ENCODE measurements at regions not wholly inside any gene's neighbourhood (a gene's known extent, or its start where the extent isn't known, plus 50 kb on each side); places are given as distances from the start of the nearest gene placed in this dataset.
A peak's percentile ranks its signal among the peaks of the same experiment; 100 is the strongest.

DNA sequence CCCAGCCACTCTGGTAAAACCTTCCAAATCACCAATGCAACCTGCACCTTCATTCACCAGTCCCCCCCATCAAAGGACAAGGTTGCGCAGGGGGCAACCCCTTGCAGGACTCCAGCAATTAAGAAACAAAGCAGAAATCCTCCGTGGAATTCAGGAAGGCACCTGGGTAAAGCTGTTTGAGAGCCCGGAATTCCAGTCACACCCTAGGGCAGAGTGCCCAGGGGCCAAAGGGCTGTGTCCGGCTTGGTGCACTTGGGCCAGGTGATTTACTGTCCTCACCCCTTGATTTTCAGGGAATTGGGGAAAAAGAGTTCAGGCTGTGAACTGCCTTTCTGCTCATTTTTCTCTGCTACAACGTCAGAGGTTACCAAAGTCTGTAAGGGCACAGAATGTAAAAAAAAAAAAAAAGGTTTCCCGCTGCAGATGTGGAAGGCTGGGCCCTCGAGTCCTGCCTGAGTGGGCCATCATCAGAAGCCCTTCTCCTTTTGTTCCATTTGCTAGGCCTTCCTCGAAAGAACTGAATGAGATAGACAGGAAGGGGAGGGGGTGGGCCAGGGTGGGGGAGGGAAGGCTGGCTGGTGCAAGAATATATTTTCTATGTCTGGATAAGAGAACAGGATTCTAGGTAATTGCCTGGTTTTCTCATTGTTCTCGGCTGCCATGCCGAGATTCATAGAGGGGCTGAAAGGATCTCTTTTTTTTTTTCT, 266.5 kb upstream of the PSMD7 start:
- no peak for DNase-seq

GRCh38 chr16:74029115-74029792, 267.4 kb upstream of the PSMD7 start:
- DNase-seq = no peak

DNA sequence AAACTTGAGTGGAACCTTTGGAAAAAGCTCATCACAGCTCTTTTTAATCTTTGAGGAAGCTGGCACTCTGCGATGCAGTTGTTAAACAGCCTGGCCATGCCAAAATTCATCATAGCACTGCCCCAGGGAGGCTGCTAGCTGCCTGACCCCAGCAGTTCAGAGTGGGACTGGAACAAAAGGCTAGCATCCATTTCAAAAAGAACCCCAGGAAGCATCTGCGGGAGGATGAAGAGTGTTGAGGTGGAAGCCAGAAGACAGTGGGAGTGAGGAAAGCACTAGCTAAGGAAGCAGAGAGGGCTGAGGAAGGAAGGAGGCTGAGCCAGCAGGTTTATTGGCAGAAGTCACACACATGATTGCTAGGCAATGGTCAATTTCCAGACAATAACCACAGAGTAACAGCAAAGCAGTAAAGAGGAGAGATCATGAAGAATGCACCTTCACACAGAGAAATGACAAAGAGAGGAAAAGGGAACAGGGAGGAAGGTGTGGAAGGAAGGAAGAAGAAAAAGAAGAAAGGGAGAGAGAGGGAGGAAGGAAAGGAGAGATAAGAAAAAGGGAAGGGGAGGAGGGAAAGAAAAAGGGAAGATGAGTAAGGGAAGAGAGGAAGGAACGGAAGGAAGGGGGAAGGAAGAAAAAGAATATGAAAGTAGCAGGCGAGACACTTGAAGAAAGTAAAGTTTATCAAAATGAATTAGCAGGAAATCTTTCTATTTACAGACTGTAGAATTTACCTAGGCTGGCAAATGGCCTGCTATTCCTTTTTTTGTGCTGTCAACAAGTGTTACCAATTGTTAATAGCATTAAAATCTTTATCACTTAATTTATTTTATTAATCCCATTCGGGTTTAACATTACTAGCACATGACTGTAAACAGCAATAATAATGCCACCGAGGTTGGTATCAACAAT, 270.0 kb upstream of the PSMD7 start:
- DNase-seq = no peak

DNA sequence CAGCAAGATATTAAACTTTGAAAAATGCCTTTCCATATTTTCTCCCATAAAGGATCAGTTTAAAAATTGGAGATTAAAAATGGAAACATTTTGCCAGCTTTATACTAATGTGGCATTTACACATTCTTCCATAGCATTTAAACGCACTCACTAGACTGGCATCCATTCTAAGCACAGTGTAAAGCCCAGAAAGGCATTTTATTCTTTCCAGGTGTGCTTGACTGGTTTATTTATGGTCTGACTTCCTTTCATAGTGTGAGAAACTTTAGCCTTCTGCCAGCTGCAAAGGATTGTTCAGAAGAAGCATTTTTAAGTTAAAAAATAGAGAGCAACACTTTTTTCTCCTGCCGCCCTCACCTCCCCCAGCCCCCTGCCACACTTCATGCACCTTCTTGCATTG, 271.7 kb upstream of the PSMD7 start:
- no peak for DNase-seq

DNA sequence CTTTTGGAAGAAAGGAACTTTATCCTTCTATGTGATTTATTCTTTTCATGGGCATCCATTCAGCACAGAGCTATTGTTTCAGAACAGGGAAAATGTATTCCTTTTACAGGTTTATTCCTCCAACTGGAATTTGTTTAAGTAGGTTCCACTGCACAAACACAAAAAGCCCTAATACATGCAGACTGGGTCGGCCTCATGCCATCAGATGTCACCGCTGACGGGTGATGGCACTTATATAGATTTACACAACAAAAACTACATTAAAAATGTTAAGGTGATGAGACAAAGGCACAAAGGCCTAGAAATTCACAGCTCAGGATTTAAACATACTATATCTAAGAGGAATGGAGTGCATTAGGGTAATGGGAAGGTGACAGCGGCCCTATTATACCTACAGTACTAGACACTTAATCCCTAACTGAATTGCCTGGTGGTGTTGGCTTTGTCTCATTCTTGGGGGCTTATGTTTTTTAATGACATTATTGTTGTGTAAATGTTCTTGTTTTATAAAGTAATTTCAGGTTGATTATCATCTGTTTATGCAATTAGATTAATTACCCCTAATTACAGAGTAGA, 276.4 kb upstream of the PSMD7 start:
- no peak for DNase-seq

DNA sequence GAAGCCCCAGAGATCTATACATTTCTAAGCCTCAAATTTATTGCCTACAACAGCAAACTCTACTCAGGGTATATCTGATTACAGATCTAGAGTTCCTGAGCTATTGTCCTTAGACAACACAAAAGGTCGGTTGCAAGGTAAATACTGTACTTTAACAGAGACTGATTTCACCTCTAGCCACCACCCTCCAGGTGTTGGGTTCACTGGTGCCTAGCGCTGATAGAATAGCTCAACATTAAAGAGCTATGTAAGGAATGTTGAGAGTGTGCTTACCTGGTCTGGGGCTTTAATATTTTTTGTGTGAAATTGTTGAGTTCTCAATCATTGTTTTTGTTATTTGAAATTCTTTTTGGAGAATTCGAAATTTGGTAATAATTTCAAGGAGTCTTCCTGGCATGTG, 277.0 kb upstream of the PSMD7 start:
- no peak for DNase-seq

DNA sequence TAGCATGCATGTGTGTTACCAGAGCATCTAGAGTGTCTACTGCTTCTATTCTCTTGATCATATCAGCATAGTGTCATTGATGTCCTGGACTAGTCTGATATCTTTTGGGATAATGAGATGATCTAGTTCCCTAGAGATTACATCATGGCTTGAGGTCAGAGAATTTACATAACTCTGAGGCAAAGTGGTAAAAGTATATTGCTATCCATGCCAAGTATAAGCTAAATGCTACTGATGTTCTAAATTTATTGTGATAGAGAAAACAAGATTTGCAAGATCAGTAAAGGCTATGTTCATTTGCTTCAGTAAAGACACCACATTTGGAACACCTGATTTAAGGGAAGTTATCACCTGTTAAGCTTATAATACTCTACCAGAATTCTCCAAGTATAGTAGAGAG, 280.7 kb upstream of the PSMD7 start:
- DNase-seq = no peak

GRCh38 chr16:73998707-73999106, 297.9 kb upstream of the PSMD7 start:
- DNase-seq = no peak

GRCh38 chr16:73997971-73998370, 298.6 kb upstream of the PSMD7 start:
- DNase-seq = no peak

DNA sequence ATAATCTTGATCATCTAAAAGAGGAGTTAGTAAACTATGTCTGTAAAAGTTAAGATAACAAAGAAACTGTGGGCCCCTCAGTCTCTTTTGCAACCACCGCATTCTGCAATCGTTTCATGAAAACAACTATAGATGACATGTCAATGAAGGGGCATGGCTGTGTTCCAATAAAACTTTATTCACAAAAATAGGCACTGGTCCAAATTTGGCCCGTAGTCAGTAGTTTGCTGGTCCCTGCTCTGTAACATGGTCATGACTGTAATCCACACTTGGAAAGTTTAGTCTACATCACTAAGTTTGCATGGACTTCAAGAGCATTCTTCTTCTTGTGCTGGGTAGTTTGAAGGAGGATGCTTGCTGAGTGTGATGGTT, 299.3 kb upstream of the PSMD7 start:
- DNase-seq = no peak

- no peak for DNase-seq
Measured at GRCh38 chr16:73996624-73997339, 299.8 kb upstream of the PSMD7 start.

GRCh38 chr16:73993878-73994277, 302.7 kb upstream of the PSMD7 start:
- DNase-seq = no peak

GRCh38 chr16:73978407-73978784, 318.2 kb upstream of the PSMD7 start:
- DNase-seq = no peak

GRCh38 chr16:73976644-73977043, 320.0 kb upstream of the PSMD7 start:
- no peak for DNase-seq

GRCh38 chr16:73973174-73973573, 323.4 kb upstream of the PSMD7 start:
- no peak for DNase-seq

DNA sequence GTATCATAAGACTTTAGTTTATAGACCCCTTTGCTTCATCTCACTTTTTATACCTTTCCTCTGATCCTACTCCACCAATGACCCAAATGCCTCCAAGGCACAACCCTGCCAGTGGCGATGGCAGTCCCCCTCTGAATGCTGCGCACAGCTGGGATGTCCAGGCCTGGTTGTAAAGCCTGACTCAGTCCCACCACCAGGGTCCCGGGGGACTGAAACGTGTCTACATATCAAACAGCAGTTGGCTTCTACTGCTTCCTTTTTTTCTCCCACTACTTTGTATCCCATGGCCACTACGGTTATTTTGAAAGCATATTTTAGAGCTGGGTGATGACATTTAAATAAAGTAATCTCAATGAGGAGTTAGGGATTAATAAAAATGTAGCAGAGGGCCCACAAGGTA, 329.8 kb upstream of the PSMD7 start:
- DNase-seq = no peak

DNA sequence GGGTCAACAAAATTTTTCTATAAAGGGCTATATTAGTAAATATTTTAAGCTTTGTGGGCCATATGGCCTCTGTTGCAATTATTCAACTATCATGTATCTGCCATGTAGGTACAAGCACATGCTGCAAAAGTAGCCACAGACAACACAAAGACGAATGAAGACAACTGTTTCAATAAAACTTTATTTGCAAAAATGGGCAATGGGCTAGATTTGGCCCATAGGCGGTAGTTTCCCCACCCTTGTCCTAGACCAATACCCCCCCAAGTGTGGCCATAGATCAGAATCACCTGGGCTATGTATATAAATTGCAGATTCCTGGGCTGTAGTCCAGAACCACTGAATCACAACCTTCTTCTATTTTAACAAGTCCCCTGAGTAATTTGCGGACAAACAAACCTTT, 331.0 kb upstream of the PSMD7 start:
- no peak for DNase-seq

- DNase-seq = peak; percentile 53
Measured at GRCh38 chr16:73956587-73957494, 339.8 kb upstream of the PSMD7 start.

GRCh38 chr16:73955702-73956101, 340.9 kb upstream of the PSMD7 start:
- no peak for DNase-seq

DNA sequence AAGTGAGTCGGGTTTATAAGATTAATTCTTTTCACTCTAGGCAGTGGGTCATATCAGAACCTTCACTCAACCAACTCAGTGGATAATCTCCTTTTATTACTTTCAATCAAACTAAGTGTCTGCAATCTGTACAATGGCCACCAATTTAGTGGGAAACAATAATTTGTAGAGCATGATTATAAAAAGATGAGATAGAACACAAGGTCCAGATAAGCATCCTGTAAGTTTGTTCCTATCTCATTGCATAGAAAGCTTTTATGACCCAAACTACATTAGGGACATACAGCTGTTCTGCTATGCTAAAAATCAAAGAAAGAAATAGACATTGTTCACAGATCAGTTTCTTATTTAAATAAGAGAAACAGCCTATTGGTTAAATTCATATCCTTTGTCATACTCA, 341.4 kb upstream of the PSMD7 start:
- DNase-seq = no peak

DNA sequence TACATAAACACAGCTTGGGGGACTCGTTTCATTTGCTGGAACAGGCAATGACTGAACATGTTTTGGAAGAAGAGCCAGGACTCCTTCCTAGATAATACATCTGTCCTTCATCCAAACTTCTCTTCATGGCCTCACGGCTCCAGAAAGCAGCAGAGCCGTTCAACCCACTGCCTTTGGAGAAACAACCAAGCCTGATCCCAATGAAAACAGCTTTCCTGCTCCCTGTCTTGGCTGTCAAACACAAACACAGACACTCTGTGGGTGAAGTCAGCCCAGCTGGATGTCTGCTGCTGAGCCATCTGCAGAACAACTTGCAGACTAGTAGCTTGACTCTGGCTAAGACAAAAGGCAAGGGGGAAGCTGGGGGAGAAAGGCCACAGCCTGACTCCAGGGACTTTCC, 345.1 kb upstream of the PSMD7 start:
- no peak for DNase-seq
